ENCODE measurements at regions not wholly inside any gene's neighbourhood (a gene's known extent, or its start where the extent isn't known, plus 50 kb on each side); places are given as distances from the start of the nearest gene placed in this dataset.
"Not testable (repeated sequence)": the region's sequence is repeated elsewhere in the genome, so short reads cannot be mapped to it uniquely, and the experiment has no call there.

- no peak for DNase-seq (ENCODE audit: low read depth in 4 of 4, low spot score in 3 of 4)
Measured at GRCh38 chr18:59802031-59802430, 97.8 kb upstream of the PMAIP1 start.

- no peak for DNase-seq (ENCODE audit: low read depth in 4 of 4, low spot score in 3 of 4)
Measured at GRCh38 chr18:59801576-59801975, 98.2 kb upstream of the PMAIP1 start.

DNA sequence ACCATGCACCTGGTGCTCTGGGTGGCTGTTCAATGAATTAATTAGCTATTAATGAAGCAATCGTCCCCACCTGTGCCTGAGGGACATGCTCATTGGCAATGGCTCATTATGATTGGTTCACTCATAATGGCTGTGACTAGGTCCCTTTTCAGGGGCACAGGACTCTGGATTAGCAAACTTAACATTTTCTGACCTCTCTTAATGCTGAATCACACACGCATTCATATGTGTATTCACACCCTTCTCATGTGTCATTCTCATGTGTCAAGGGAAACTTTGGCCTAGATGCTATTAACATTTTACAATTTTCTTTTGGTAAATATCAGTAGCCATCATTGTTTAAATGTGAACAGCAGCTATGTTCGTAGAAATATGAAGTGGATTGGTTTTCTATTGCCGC lies 98.9 kb upstream of the PMAIP1 start:
- no peak for DNase-seq (ENCODE audit: low read depth in 4 of 4, low spot score in 3 of 4)

DNA sequence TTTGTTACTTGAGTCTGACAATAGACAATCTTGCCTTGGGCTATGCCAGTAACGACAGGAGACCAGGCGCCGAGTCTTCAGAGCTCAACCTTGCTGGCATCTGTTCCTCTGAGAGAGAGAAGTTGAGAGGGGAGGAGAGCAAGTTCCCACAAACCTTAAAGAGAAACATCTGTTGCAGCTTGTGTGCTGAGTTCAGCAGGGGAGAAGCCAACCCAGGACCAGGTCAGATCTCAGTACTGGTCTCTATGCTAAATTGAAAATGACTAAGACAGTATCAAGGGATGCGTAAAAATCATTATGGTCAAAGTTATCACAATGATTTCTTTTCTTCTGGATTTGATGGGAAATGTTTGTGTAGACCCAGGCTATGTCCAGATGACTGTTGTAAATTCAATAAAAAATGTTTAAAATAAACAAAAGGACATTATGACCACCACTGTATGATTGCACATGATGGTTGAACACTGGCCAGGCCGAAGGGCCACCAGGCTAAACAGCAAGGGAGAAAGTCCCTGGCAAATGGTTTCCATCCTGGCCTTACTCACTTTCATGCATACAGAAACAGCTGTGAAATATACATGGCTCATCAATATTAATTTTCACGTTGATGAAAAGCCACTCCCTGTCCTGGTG lies 100.3 kb upstream of the PMAIP1 start:
- no peak for DNase-seq (ENCODE audit: low read depth in 4 of 4, low spot score in 3 of 4)

DNA sequence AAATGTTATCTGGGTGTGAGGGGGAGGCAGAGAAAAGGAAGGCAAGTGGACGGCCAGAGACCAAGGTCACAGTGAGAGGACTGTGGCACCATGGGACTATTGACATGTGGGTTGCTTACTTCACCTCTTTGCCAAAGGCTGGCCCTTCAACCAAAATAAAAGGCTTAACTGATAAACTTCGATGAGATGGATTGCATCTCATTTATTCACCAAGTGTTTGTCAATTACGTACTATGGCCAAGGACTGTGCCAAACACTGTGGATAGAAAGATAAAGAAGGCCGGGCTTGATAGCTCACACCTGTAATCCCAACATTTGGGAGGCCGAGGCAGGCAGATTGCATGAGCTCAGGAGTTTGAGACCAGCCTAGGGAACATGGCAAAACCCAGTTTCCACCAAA lies 98.7 kb upstream of the CCBE1 start:
- no peak for DNase-seq (ENCODE audit: low read depth in 4 of 4, low spot score in 3 of 4)

DNA sequence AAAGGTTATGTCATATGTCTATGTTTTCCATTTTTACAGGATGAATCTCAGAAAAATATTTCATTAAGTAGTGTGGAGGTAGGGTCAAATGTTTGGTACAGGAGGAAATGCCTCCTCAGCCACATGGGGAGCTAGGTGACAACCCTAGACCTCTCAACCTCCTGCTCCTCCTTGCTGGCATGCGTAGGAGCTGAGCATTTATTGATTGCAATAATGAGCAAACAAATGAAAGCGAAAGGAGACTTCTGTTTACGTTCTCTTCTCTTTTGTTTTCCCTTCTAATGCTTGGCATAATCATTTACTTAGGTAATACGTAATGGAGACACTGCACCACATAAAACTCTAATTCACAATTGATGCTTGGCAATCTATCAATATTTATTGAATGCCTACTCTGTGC lies 95.1 kb upstream of the CCBE1 start:
- DNase-seq (ENCODE audit: low read depth in 4 of 4, low spot score in 3 of 4): no peak

GRCh38 chr18:59790346-59790936 lies 93.2 kb upstream of the CCBE1 start:
- not testable (repeated sequence) for DNase-seq (ENCODE audit: low read depth in 4 of 4, low spot score in 3 of 4)

- DNase-seq (ENCODE audit: low read depth in 4 of 4, low spot score in 3 of 4): no peak
Measured at GRCh38 chr18:59788791-59789106, 91.5 kb upstream of the CCBE1 start.

- no peak for DNase-seq (ENCODE audit: low read depth in 4 of 4, low spot score in 3 of 4)
Measured at GRCh38 chr18:59787998-59788790, 91.0 kb upstream of the CCBE1 start.

DNA sequence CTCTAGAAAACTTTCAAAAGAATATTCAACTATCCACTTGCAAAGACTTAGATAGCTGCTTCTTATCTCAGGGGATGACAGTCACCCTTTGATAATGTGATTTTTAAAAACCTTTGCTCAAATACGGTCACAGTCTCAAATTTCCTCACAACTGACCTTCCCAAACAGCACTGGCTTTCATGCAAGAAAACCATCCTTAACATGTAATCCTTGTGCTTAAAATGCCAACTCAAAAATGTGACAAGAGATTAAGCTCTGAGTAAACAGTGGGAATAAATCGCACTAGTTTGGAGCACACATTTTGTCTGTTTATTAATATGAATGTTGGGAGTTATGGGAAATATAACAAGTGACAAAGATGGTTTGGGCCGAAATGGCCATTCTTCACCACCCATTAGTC lies 87.5 kb upstream of the CCBE1 start:
- DNase-seq (ENCODE audit: low read depth in 4 of 4, low spot score in 3 of 4): no peak

- no peak for DNase-seq (ENCODE audit: low read depth in 4 of 4, low spot score in 3 of 4)
Measured at GRCh38 chr18:59783138-59783537, 85.9 kb upstream of the CCBE1 start.

DNA sequence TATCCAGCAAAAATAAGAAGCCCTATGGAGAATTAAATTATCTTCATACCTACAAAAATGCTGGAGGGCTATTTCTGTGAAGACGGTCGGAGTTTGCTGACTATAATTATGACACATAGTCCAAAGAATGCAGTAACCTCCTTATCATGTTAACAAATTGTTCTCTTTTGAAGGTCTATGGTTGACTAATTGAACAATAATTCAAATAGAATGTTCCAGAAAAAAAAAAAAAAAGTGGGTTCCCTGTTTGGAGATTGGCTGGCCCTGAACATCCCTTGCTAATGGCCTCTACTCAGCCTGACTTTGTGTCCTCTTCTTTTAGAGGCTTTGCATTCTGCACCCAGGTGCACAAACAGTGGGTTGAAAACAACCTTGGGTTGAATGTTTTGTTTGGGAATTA lies 82.8 kb upstream of the CCBE1 start:
- DNase-seq (ENCODE audit: low read depth in 4 of 4, low spot score in 3 of 4): no peak

- DNase-seq (ENCODE audit: low read depth in 4 of 4, low spot score in 3 of 4): no peak
Measured at GRCh38 chr18:59778434-59778833, 81.2 kb upstream of the CCBE1 start.

GRCh38 chr18:59777636-59778035 lies 80.4 kb upstream of the CCBE1 start:
- no peak for DNase-seq (ENCODE audit: low read depth in 4 of 4, low spot score in 3 of 4)

DNA sequence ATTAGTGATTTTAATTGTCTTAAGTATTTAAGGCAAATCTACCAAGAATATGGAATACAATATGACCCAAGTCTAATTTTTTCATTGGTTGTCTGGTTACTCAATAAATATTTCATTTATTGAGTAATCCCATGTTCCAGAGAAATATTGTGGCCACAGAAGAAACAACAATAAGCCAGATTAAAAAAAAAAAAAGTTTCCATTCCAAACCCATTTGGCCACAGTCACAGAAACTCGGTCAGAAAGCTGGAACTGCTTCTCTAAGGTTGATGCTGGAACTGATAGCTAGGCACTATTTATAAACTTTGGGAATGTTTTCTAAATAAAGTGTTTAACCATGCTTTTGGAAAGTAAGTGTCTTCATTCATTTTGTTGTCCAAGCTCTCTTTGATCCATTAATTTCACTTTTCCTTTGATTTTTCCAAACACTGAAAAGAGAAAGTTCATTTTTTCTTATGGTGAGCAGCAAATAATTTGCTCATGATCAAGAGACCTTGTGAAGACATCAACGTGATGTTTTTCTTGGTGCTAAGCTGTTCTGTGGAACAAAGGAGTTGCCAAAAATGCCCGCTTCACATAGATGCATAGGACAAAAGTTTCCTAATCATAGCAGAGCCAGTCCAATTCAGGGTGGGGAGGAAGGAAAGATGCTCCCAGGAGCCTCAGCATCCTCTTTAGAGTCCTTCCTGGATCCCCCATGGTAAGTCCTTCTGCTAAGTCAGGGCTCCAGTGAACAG lies 72.1 kb upstream of the CCBE1 start:
- no peak for DNase-seq (ENCODE audit: low read depth in 4 of 4, low spot score in 3 of 4)

- DNase-seq (ENCODE audit: low read depth in 4 of 4, low spot score in 3 of 4): no peak
Measured at GRCh38 chr18:59768409-59768808, 71.2 kb upstream of the CCBE1 start.

DNA sequence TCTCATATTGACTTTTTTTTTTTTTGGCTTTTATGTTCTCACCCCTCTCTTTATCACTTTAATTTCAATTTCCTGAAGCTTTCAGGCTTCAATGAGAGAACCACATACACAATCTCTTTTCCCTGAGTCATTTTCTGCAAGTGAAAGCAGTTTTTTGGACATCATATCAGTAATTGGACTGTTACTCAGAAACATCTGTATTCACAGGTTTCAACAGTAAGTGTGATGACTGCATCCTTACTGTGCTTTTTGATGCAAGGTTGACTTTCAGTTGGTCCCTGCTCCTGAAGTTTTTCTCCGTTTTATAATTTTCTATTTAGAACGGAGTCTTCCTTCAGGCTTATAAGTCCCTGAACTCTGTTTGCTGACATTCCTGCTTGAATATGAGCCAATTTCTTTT lies 70.5 kb upstream of the CCBE1 start:
- DNase-seq (ENCODE audit: low read depth in 4 of 4, low spot score in 3 of 4): no peak

DNA sequence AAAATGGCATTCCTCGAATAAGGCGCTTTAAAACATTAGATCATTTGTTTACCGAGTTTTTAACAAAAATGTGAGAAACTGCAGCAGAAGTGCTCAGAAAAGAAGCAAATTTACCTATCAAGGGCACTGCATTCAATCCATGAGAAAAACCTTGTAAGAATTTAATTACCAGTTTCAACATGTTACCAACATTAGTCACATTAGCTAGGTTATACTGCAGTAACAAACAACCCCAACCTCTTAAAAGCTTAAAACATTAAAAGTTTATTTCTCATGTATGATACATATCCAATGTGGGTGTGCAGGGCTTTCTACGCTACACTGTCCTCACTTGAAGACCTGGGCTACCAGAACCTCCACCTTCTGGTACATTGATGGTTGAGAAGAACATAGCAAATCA lies 68.1 kb upstream of the CCBE1 start:
- no peak for DNase-seq (ENCODE audit: low read depth in 4 of 4, low spot score in 3 of 4)

DNA sequence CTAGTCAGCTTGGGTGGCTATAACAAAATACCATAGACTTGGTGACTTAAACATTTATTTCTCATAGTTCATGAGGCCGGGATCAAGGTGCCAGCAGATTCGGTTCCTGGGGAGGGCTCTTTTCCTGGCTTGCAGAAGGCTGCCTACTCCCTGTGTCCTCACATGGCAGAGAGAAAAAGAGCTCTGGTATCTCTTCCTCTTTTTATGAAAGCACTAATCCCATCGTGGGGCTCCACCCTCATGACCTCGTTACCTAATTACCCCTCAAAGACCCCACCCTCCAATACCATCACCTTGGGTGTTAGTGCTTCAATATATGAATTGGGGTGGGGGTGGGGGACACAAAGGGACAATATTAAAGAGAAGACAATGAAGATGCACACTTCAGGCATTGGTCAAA lies 67.1 kb upstream of the CCBE1 start:
- no peak for DNase-seq (ENCODE audit: low read depth in 4 of 4, low spot score in 3 of 4)

GRCh38 chr18:59763541-59764136 lies 66.4 kb upstream of the CCBE1 start:
- no peak for DNase-seq (ENCODE audit: low read depth in 4 of 4, low spot score in 3 of 4)

Measured in left renal pelvis (tissue), 4 donors.